Panc1 (cell line): ENCODE measurements at regions not wholly inside any gene's neighbourhood (a gene's known extent, or its start where the extent isn't known, plus 50 kb on each side); places are given as distances from the start of the nearest gene placed in this dataset.

Experiments
- ATAC-seq: fragments of 200-7000 bp; cut with Tn5 transposase; 2 replicates; pipeline ENCODE4 v1.9.1; 2020; ENCODE audit warnings: mild to moderate bottlenecking, moderate library complexity
- BruUV-seq: library from RNA; stranded (reverse); fragments of 400-500 nt; replicated peaks from 2 replicates; lab custom pipeline; 2021; lab: Mats Ljungman, UMichigan
- CTCF ChIA-PET: fragments of 300-600 bp; sonication (Branson Sonifier 250); formaldehyde crosslinking; loops from one replicate; lab custom pipeline; 2022; ENCODE audit warnings: antibody characterized with exemption; lab: Charles Lee
- POLR2A ChIA-PET: fragments of 300-600 bp; sonication (Branson Sonifier 250); formaldehyde crosslinking; loops from one replicate; lab custom pipeline; 2022; ENCODE audit warnings: antibody characterized with exemption; lab: Charles Lee
- DNase-seq: peaks from one replicate; pipeline ENCODE4 v3.0.0-alpha.2; 2010; ENCODE audit warnings: low read depth, low spot score
- H3K27ac ChIP-seq: 2 replicates; pipeline ENCODE4 v1.5.1; 2011; ENCODE audit warnings: mild to moderate bottlenecking, low read length, inconsistent platforms
- H3K27me3 ChIP-seq: fragments of 200-500 bp; sonication (Bioruptor generic); 2 replicates; pipeline ENCODE4 v1.6.0; 2014; ENCODE audit warnings: low read length, inconsistent platforms; ENCODE audit not compliant: control insufficient read depth, insufficient read depth
- H3K36me3 ChIP-seq: fragments of 200-500 bp; sonication (Bioruptor generic); 2 replicates; pipeline ENCODE4 v1.5.1; 2014; ENCODE audit warnings: inconsistent platforms, mild to moderate bottlenecking, low read length, moderate library complexity; ENCODE audit not compliant: control insufficient read depth, insufficient read depth
- H3K4me1 ChIP-seq: 2 replicates; pipeline ENCODE4 v1.5.1; 2011; ENCODE audit warnings: inconsistent platforms, mild to moderate bottlenecking, low read length, moderate library complexity; ENCODE audit not compliant: control insufficient read depth, insufficient read depth
- H3K4me3 ChIP-seq, 2 experiments: 2 replicates each; pipeline ENCODE4 v1.5.1; 2011 to 2012; ENCODE audit warnings: low read depth in 2 of 2, low read length in 2 of 2, mild to moderate bottlenecking in 2 of 2, inconsistent platforms in 1 of 2, moderate library complexity in 1 of 2
- H3K9me3 ChIP-seq: fragments of 200-500 bp; sonication (Bioruptor generic); 2 replicates; pipeline ENCODE4 v1.5.1; 2014; ENCODE audit warnings: low read depth, mild to moderate bottlenecking, inconsistent platforms, low read length, moderate library complexity; ENCODE audit not compliant: control insufficient read depth, insufficient read depth
- POLR2AphosphoS5 ChIP-seq: IDR thresholded peaks from 2 replicates; pipeline ENCODE4 v1.6.1; 2012; ENCODE audit warnings: mild to moderate bottlenecking, low read depth, low read length, moderate library complexity
- SIN3A ChIP-seq: IDR thresholded peaks from 2 replicates; pipeline ENCODE4 v1.6.1; 2012; ENCODE audit warnings: low read depth, mild to moderate bottlenecking, low read length, moderate library complexity, borderline replicate concordance; ENCODE audit not compliant: insufficient read depth
- TCF7L2 ChIP-seq: IDR thresholded peaks from 2 replicates; pipeline ENCODE4 v1.6.1; 2011; ENCODE audit warnings: mild to moderate bottlenecking, low read depth, low read length, inconsistent platforms
- in situ Hi-C: cut with HindIII; loops from 2 replicates; pipeline ENCODE4 v1.10.0; 2016; ENCODE audit warnings: low sequenced_read_pairs, low pct_unique_long_range_greater_than_20kb
- intact Hi-C: fragments of 100-400 bp; cut with micrococcal nuclease; formaldehyde crosslinking; loops from one replicate; pipeline ENCODE4 v1.10.0; 2022; ENCODE audit not compliant: unreplicated experiment
- TF ChIP-seq, protein P1 (sequence below): fragments of 450-650 bp; IDR thresholded peaks from 2 replicates; pipeline ENCODE4 v1.5.1; 2017; ENCODE audit warnings: mild to moderate bottlenecking
- TF ChIP-seq, protein P2 (sequence below), 2 experiments: IDR thresholded peaks; 2 replicates each; pipeline ENCODE4 v1.6.1; 2011 to 2012; ENCODE audit warnings: low read depth in 2 of 2, control low read depth in 1 of 2, low read length in 1 of 2, mild to moderate bottlenecking in 1 of 2, moderate library complexity in 1 of 2; ENCODE audit not compliant: insufficient read depth in 1 of 2

DNA sequence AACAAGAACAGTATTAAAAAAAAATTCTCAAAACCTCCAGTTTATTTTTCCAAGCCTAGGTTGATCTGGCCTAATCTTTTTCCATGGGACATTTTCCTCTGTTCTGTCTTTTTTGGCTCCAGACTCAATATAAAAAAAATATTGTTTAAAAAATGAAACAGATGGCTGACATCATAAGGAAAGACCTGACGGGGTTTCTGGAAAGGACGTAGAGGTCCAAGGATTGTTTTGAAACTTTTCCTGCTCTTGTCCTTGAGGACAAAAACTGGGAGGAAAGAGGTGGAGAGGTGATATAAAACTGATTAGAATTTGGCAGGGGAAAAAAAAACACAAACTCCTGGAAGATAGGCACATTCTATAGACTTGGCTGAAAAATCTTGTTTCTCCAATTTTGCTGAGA lies 211.4 kb upstream of the CDH11 start:
- CTCF ChIA-PET, result no interaction called here
- H3K4me3 ChIP-seq, result no peak overlapping the region
- BruUV-seq, result no TSS peak

DNA sequence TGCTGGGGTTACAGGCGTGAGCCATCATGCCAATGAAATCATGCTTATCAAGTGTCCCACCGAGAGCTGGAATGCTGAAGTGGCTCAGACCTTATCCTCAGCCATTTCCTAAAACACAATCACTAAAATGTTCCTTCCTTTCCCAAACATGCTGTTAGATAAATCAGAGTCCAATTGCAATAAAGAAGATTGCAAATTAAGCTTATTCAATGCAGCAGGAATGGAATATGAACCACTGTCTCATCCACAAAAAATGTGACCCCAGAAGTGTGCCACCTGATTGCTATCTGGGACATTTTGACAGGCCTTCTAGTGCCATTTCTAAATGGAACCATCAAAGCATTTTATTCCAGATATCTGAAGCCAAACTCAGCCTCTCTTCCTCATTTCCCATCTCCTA lies 205.5 kb upstream of the CDH11 start:
- no peaks in the 10 kb centered on the region for H3K4me1 ChIP-seq
- no peak overlapping the region for H3K27ac ChIP-seq
- DNase-seq (no peak), ATAC-seq (no peak)
- no peak overlapping the region for H3K4me3 ChIP-seq
- intact Hi-C loops (no loop called here), in situ Hi-C loops (no loop called here)
- ChIA-PET POLR2A (no interaction called here), CTCF (no interaction called here)
- H3K36me3 ChIP-seq, result no peaks in the 10 kb centered on the region
- no peaks in the 10 kb centered on the region for H3K9me3 ChIP-seq
- no TSS peak for BruUV-seq
- no peak for TF ChIP-seq TCF7L2
- H3K27me3 ChIP-seq, result no peaks in the 10 kb centered on the region

More for the DNA sequence above, 211.4 kb upstream of the CDH11 start:
- no peaks in the 10 kb centered on the region for H3K4me1 ChIP-seq
- ATAC-seq (no peak), DNase-seq (no peak)
- H3K27me3 ChIP-seq, result no peaks in the 10 kb centered on the region
- POLR2A ChIA-PET, result no interaction called here
- H3K27ac ChIP-seq, result no peak overlapping the region
- in situ Hi-C loops, result no loop called here
- intact Hi-C loops, result no loop called here
- H3K36me3 ChIP-seq, result no peaks in the 10 kb centered on the region
- no peaks in the 10 kb centered on the region for H3K9me3 ChIP-seq
- TF ChIP-seq, protein P1, sequence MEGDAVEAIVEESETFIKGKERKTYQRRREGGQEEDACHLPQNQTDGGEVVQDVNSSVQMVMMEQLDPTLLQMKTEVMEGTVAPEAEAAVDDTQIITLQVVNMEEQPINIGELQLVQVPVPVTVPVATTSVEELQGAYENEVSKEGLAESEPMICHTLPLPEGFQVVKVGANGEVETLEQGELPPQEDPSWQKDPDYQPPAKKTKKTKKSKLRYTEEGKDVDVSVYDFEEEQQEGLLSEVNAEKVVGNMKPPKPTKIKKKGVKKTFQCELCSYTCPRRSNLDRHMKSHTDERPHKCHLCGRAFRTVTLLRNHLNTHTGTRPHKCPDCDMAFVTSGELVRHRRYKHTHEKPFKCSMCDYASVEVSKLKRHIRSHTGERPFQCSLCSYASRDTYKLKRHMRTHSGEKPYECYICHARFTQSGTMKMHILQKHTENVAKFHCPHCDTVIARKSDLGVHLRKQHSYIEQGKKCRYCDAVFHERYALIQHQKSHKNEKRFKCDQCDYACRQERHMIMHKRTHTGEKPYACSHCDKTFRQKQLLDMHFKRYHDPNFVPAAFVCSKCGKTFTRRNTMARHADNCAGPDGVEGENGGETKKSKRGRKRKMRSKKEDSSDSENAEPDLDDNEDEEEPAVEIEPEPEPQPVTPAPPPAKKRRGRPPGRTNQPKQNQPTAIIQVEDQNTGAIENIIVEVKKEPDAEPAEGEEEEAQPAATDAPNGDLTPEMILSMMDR, result no peak
- TF ChIP-seq POLR2AphosphoS5, result no peak

DNA sequence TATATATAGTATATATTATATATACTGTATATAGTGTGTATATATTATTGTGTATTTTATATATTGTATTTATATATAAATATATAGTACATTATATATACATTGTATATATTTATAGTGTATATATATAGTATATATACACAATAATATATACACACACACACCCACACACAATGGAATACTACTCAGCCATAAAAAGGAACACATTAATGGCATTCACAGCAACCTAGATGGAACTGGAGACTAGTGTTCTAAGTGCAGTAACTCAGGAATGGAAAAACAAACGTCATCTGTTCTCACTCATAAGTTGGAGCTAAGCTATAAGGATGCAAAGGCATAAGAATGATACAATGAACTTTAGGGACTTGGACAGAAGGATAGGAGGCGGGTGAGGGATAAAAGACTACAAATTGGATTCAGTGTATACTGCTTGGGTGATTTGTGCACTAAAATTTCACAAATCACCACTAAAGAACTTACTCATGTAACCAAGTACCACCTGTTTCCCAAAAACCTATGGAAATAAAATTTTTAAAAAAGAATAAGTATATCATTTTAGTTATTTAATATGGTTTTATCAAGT lies 201.9 kb upstream of the CDH11 start:
- Histone ChIP-seq H3K27me3 (no peaks in the 10 kb centered on the region), H3K9me3 (no peaks in the 10 kb centered on the region), H3K4me1 (no peaks in the 10 kb centered on the region), H3K4me3 (no peak overlapping the region), H3K36me3 (no peaks in the 10 kb centered on the region), H3K27ac (no peak overlapping the region)
- TF ChIP-seq TCF7L2 (no peak), SIN3A (no peak), POLR2AphosphoS5 (no peak)
- TF ChIP-seq, protein P2, sequence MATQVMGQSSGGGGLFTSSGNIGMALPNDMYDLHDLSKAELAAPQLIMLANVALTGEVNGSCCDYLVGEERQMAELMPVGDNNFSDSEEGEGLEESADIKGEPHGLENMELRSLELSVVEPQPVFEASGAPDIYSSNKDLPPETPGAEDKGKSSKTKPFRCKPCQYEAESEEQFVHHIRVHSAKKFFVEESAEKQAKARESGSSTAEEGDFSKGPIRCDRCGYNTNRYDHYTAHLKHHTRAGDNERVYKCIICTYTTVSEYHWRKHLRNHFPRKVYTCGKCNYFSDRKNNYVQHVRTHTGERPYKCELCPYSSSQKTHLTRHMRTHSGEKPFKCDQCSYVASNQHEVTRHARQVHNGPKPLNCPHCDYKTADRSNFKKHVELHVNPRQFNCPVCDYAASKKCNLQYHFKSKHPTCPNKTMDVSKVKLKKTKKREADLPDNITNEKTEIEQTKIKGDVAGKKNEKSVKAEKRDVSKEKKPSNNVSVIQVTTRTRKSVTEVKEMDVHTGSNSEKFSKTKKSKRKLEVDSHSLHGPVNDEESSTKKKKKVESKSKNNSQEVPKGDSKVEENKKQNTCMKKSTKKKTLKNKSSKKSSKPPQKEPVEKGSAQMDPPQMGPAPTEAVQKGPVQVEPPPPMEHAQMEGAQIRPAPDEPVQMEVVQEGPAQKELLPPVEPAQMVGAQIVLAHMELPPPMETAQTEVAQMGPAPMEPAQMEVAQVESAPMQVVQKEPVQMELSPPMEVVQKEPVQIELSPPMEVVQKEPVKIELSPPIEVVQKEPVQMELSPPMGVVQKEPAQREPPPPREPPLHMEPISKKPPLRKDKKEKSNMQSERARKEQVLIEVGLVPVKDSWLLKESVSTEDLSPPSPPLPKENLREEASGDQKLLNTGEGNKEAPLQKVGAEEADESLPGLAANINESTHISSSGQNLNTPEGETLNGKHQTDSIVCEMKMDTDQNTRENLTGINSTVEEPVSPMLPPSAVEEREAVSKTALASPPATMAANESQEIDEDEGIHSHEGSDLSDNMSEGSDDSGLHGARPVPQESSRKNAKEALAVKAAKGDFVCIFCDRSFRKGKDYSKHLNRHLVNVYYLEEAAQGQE (IDR thresholded peaks at IDR 0.05; ENCODE audit: insufficient read depth in 1 of 2, low read depth in 2 of 2, low read length in 1 of 2), result no peak
- TF ChIP-seq, protein P1, result no peak
- in situ Hi-C loops (no loop called here), intact Hi-C loops (no loop called here)
- no TSS peak for BruUV-seq
- DNase-seq, result no peak
- ATAC-seq, result no peak
- CTCF ChIA-PET, result interaction anchor here (0.7 kb wide), 1 partner anchor 131 kb away, joined by 3 read pairs; no protein-coding TSS in a partner anchor
- POLR2A ChIA-PET, result no interaction called here
